K562 (cell line): ENCODE measurements at regions not wholly inside any gene's neighbourhood (a gene's known extent, or its start where the extent isn't known, plus 50 kb on each side); places are given as distances from the start of the nearest gene placed in this dataset.

Experiments used
- ATAC-seq: fragments of 200-7000 bp; cut with Tn5 transposase; 3 replicates; pipeline ENCODE4 v1.9.1; 2020; ENCODE audit warnings: moderate library complexity
- BruUV-seq: library from RNA; stranded (reverse); fragments of 400-500 nt; replicated peaks from 2 replicates; lab custom pipeline; 2021; lab: Mats Ljungman, UMichigan
- CTCF ChIA-PET: fragments of 300-600 bp; formaldehyde crosslinking; extraction: SDS; loops from one replicate; lab custom pipeline; 2021; ENCODE audit warnings: low intra/inter-chr PET ratio; lab: Yijun Ruan, JAX
- POLR2A ChIA-PET: fragments of 300-600, 350-650 bp; sonication (Branson Sonifier 250); formaldehyde crosslinking; extraction: SDS; loops from one replicate; lab custom pipeline; 2021; ENCODE audit warnings: antibody characterized with exemption, inconsistent platforms; lab: Yijun Ruan, JAX
- DNase-seq, 4 experiments: peaks; one replicate each; pipeline versions ENCODE4 v3.0.0 to v3.0.0-alpha.2; 2011 to 2018; ENCODE audit warnings: low spot score in 3 of 4, mixed read lengths in 3 of 4; ENCODE audit errors: extremely low read depth in 1 of 4
- FAIRE-seq: peaks from 2 replicates; lab custom pipeline; 2011; peaks lifted over from hg19 to GRCh38; lab: Jason Lieb, UNC
- H2AFZ ChIP-seq: 2 replicates; pipeline ENCODE4 v1.6.0; 2011; ENCODE audit warnings: low read depth, low read length, control low read depth, inconsistent platforms
- H3K27ac ChIP-seq: fragments of 200-600 bp; 3 replicates; pipeline ENCODE4 v1.8.0; 2011; ENCODE audit warnings: low read depth, mild to moderate bottlenecking, control low read depth, inconsistent platforms, low read length, moderate library complexity, mixed read lengths; ENCODE audit errors: extremely low read depth
- H3K27me3 ChIP-seq, 2 experiments: fragments of 300-600 bp in 1 of 2; 2 replicates in 1 of 2; 3 replicates in 1 of 2; pipeline versions ENCODE4 v1.6.0 to v1.8.0; 2011; ENCODE audit warnings: inconsistent platforms in 2 of 2, low read length in 2 of 2, mild to moderate bottlenecking in 1 of 2, mixed read lengths in 1 of 2, moderate library complexity in 1 of 2; ENCODE audit not compliant: control insufficient read depth in 2 of 2, insufficient read depth in 2 of 2
- H3K36me3 ChIP-seq: fragments of 300-600 bp; 3 replicates; pipeline ENCODE4 v1.8.0; 2011; ENCODE audit warnings: mild to moderate bottlenecking, low read length, inconsistent platforms; ENCODE audit not compliant: control insufficient read depth, insufficient read depth
- H3K4me1 ChIP-seq, 2 experiments: fragments of 200-600 bp in 1 of 2; replicated peaks in 1 of 2; 2 replicates in 1 of 2; 3 replicates in 1 of 2; pipeline versions ENCODE4 v1.5.1 to v1.8.0; 2011; ENCODE audit warnings: inconsistent platforms in 2 of 2, low read length in 2 of 2, mild to moderate bottlenecking in 1 of 2, mixed read lengths in 1 of 2, moderate library complexity in 1 of 2; ENCODE audit not compliant: control insufficient read depth in 2 of 2, insufficient read depth in 2 of 2
- H3K4me2 ChIP-seq: 2 replicates; pipeline ENCODE4 v1.6.1; 2011; ENCODE audit warnings: low read length, control low read depth, inconsistent platforms, mixed read lengths; ENCODE audit not compliant: insufficient read depth
- H3K4me3 ChIP-seq: fragments of 200-600 bp; sonication (generic), shearing (Covaris generic); 2 replicates; pipeline ENCODE4 v1.5.1; 2016; ENCODE audit warnings: control low read depth, inconsistent platforms
- H3K79me2 ChIP-seq: fragments of 200-600 bp; 3 replicates; pipeline ENCODE4 v1.8.0; 2011; ENCODE audit warnings: low read length, inconsistent platforms; ENCODE audit not compliant: control insufficient read depth, insufficient read depth
- H3K9ac ChIP-seq, 2 experiments: 2 replicates each; pipeline versions ENCODE4 v1.6.0 to v1.6.1; 2011; ENCODE audit warnings: low read depth in 2 of 2, low read length in 2 of 2, control low read depth in 1 of 2, inconsistent platforms in 1 of 2, mild to moderate bottlenecking in 1 of 2, mixed read lengths in 1 of 2; ENCODE audit not compliant: insufficient read depth in 1 of 2
- H3K9me1 ChIP-seq: one replicate; pipeline ENCODE4 v1.6.0; 2011; ENCODE audit warnings: inconsistent platforms, mild to moderate bottlenecking, low read length, moderate library complexity; ENCODE audit not compliant: control insufficient read depth, insufficient read depth
- H3K9me3 ChIP-seq: replicated peaks from 2 replicates; pipeline ENCODE4 v1.5.1; 2011; ENCODE audit warnings: low read depth, low read length, inconsistent platforms; ENCODE audit not compliant: control insufficient read depth, insufficient read depth
- H4K20me1 ChIP-seq: replicated peaks from 2 replicates; pipeline ENCODE4 v1.6.1; 2011; ENCODE audit warnings: low read length, inconsistent platforms, mixed read lengths; ENCODE audit not compliant: control insufficient read depth, insufficient read depth
- DDX20 ChIP-seq: fragments of 450-650 bp; IDR thresholded peaks from 2 replicates; pipeline ENCODE4 v1.6.1; 2016; ENCODE audit warnings: missing genetic modification characterization, low read depth, mild to moderate bottlenecking, missing compliant biosample characterization, moderate library complexity
- HSF4 ChIP-seq: fragments of 250-450 bp; sonication (Bioruptor Pico); IDR thresholded peaks from 2 replicates; pipeline ENCODE4 v2.1.2; 2022; ENCODE audit warnings: mild to moderate bottlenecking, moderate library complexity, borderline replicate concordance
- NELFE ChIP-seq: IDR thresholded peaks from 2 replicates; pipeline ENCODE4 v1.6.1; 2011; ENCODE audit warnings: mild to moderate bottlenecking; ENCODE audit not compliant: insufficient read depth, insufficient read length
- NFE2 ChIP-seq: IDR thresholded peaks from 2 replicates; pipeline ENCODE4 v1.6.1; 2014; ENCODE audit warnings: antibody characterized with exemption, low read depth
- NFXL1 ChIP-seq: fragments of 450-650 bp; formaldehyde crosslinking; IDR thresholded peaks from 2 replicates; pipeline ENCODE4 v1.4.0; 2021; ENCODE audit warnings: mild to moderate bottlenecking
- NR0B1 ChIP-seq: fragments of 450-650 bp; IDR thresholded peaks from one replicate; pipeline ENCODE4 v1.6.1; 2018; ENCODE audit warnings: mild to moderate bottlenecking, moderate library complexity; ENCODE audit not compliant: partially characterized antibody
- POLR2H ChIP-seq: IDR thresholded peaks from 2 replicates; pipeline ENCODE4 v1.6.1; 2016; ENCODE audit warnings: missing genetic modification characterization, low read depth, mild to moderate bottlenecking, control low read depth, missing compliant biosample characterization, moderate library complexity
- SNAPC5 ChIP-seq: fragments of 250-450 bp; sonication (Bioruptor Pico); IDR thresholded peaks from 2 replicates; pipeline ENCODE4 v1.8.0; 2021; ENCODE audit warnings: moderate library complexity, mild to moderate bottlenecking, inconsistent platforms
- TAF15 ChIP-seq: fragments of 200-400 bp; formaldehyde crosslinking; IDR thresholded peaks from 2 replicates; pipeline ENCODE4 v1.6.1; 2017; ENCODE audit warnings: mild to moderate bottlenecking, low read depth, low read length, moderate library complexity
- WGBS: fragments of 100-300 bp; shearing (Covaris generic); methylation state at CpG from one replicate; pipeline ENCODE4 v1.1.6; 2016; ENCODE audit warnings: low coverage, mixed read lengths; ENCODE audit not compliant: insufficient coverage; ENCODE audit errors: missing lambda C conversion rate; 5-methylcytosine and 5-hydroxymethylcytosine counted together
- in situ Hi-C: fragments of 300-500 bp; cut with MboI; formaldehyde crosslinking; loops from 4 replicates; pipeline ENCODE4 v1.15.0; 2018; ENCODE audit warnings: inconsistent platforms, mixed read lengths
- intact Hi-C: fragments of 100-400 bp; cut with micrococcal nuclease; formaldehyde crosslinking; loops from 2 replicates; pipeline ENCODE4 v1.14.2; 2022

GRCh38 chr1:101435831-101436511 is 199.2 kb downstream of the S1PR1 start (continued):
- TF ChIP-seq NELFE: no peak
- TF ChIP-seq NR0B1: no peak
- no peak for TF ChIP-seq POLR2H (tag)
- no peak for TF ChIP-seq NFXL1 (CRISPR knock-in tag)
- no peak for TF ChIP-seq TAF15
- no peak for TF ChIP-seq NFE2

GRCh38 chr1:101437800-101438199 is 201.0 kb downstream of the S1PR1 start:
- Histone ChIP-seq H3K9me1 (no peaks in the 10 kb centered on the region), H3K79me2 (no peaks in the 10 kb centered on the region), H3K9ac (no peak overlapping the region), H3K4me2 (no peak overlapping the region), H2AFZ (no peak overlapping the region), H3K36me3 (no peaks in the 10 kb centered on the region), H4K20me1 (no peaks in the 10 kb centered on the region), H3K9me3 (no peaks in the 10 kb centered on the region), H3K27me3 (no peaks in the 10 kb centered on the region), H3K4me1 (no peaks in the 10 kb centered on the region), H3K27ac (no peak overlapping the region), H3K4me3 (no peak overlapping the region)
- ATAC-seq (no peak), FAIRE-seq (no peak), DNase-seq (no peak)
- in situ Hi-C loops: no loop called here
- BruUV-seq: no TSS peak
- POLR2A ChIA-PET: no interaction called here
- 6% methylated on average over 1 of the region's 1 CpG for WGBS
- CTCF ChIA-PET: no interaction called here
- intact Hi-C loops: no loop called here
- TF ChIP-seq DDX20 (no peak), HSF4 (CRISPR knock-in tag) (no peak), SNAPC5 (CRISPR knock-in tag) (no peak)
